Muscle of leg (tissue), 3 donors: ENCODE measurements at regions not wholly inside any gene's neighbourhood (a gene's known extent, or its start where the extent isn't known, plus 50 kb on each side); places are given as distances from the start of the nearest gene placed in this dataset.
"Not testable (repeated sequence)": the region's sequence is repeated elsewhere in the genome, so short reads cannot be mapped to it uniquely, and the experiment has no call there.

ENCODE experiments used
- DNase-seq: peaks from one replicate; pipeline ENCODE4 v3.0.0; 2013
- H3K27ac ChIP-seq: one replicate; pipeline ENCODE4 v1.5.1; 2013; ENCODE audit warnings: mild to moderate bottlenecking, low read length, control low read depth
- H3K27me3 ChIP-seq: one replicate; pipeline ENCODE4 v1.6.1; 2013; ENCODE audit warnings: low read length; ENCODE audit not compliant: control insufficient read depth, insufficient read depth
- H3K36me3 ChIP-seq: one replicate; pipeline ENCODE4 v1.6.1; 2013; ENCODE audit warnings: low read length; ENCODE audit not compliant: control insufficient read depth, insufficient read depth
- H3K4me1 ChIP-seq: one replicate; pipeline ENCODE4 v1.6.1; 2013; ENCODE audit warnings: low read length; ENCODE audit not compliant: control insufficient read depth, insufficient read depth
- H3K4me3 ChIP-seq: one replicate; pipeline ENCODE4 v1.5.1; 2013; ENCODE audit warnings: low read length, control low read depth
- H3K9me3 ChIP-seq: replicated peaks from 2 replicates; pipeline ENCODE4 v1.6.1; 2013; ENCODE audit warnings: low read depth, low read length; ENCODE audit not compliant: control insufficient read depth
- WGBS: methylation state at CpG from one replicate; pipeline ENCODE4 v1.1.5; 2013; ENCODE audit warnings: missing lambda C conversion rate; ENCODE audit not compliant: insufficient coverage; 5-methylcytosine and 5-hydroxymethylcytosine counted together

DNA sequence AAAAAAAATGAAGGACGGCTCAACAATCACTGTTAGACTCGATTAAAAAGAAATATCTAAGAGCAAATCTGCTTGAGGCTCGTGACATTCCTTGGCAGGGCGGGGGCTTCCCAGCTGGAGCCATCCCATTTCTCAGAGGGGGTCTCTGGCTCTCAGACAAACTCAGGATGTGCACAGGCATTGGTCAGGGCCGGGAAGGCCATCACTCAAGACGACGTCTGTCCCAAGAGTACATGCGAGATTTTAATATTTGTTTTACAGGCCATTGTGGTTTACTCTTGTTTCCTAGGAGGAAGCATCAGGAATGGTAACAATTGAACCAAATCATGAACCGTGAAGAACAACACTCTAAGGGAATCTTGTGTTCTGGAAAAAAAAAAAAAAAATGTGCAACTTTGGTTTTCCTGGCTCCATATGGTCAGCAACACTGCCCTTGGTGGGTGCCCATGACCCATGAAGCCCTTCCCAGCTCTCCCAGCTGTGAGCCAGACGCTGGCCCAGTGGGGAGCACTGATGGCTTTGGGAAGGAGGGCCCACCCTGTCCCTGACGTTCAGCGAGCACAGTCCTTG, 5454.6 kb upstream of the TPTE start:
- H3K27ac ChIP-seq, H3K27me3 ChIP-seq, H3K9me3 ChIP-seq, H3K4me1 ChIP-seq, H3K4me3 ChIP-seq, H3K36me3 ChIP-seq: not testable (repeated sequence)
- no CpG with 5 or more reads among the region's 12 CpGs for WGBS
- peak; percentile 43 for DNase-seq

DNA sequence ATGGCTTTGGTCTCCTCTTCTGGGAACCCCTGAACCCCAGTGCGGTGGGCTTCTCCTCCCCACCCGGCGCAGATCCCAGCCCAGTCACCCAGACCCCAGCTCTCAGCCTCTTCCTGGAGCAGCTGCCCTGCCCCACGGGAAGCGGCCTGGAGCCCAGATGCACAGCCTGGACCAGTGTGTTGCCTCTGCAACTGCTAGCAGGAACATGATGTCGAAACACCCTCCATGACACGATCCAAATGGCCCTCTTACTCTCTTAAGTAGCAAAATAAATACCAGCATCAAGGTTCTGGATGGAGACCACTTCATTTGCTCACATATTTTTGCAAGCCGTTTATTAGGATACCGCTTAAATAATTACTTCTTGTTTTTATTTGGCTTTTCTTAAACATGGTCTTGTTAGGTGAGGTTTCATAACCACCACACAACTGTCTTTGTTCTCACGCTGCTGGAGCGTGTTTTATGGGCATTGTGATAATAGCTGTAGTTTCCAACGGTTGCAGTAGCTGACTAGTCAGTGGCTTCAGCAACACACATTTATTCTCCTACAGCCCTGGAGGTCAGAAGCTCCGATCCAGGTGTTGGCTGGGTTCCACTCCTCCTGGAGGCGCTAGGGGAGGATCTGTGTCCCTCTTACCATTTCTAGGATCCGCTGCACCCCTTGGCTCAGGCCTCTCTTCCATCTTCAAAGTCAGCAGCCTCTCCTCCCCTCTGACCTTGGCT, 5453.9 kb upstream of the TPTE start:
- not testable (repeated sequence) for H3K4me3 ChIP-seq, H3K27me3 ChIP-seq, H3K4me1 ChIP-seq, H3K9me3 ChIP-seq, H3K36me3 ChIP-seq, H3K27ac ChIP-seq, DNase-seq
- no CpG with 5 or more reads among the region's 15 CpGs for WGBS

DNA sequence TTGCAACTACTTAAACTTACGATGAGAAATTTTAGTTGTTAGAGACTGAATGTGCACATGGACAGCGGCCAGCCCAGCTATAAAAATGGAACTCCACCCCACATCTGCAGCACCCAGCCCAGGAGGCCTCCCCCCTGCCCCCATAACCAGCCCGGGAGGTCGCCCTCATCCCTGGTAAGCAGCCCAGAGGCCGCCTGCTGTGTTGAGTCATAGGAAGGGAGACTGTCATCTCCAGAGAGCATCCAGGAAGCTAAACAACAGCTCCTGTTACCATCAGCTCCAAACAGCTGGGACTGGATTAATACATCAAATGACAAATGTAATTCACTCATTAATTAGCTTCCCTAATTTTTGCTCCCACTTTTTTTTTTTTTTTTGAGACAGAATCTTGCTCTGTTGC, 5452.7 kb upstream of the TPTE start:
- not testable (repeated sequence) for H3K27me3 ChIP-seq, H3K9me3 ChIP-seq, H3K27ac ChIP-seq, DNase-seq, H3K4me1 ChIP-seq, H3K4me3 ChIP-seq, H3K36me3 ChIP-seq
- no CpG with 5 or more reads among the region's 5 CpGs for WGBS

DNA sequence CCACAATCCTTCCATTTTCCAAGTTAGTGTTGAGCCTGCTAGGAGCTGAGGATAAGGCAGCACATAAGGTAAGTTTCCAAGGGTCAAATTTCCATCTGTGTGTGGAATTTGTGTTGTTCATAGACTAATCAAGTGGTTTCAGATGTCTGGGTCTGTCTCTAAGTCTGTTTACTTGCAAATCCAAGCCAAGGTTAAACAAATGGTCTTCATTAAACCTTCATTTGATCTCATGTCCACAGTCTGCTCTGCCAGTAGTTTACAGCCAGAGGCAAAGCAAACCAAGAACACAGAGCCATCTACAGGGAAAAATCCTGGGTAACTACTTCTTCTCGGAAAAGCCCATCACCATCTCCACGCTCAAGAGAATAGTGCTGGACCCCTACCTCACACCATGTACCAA, 5450.2 kb upstream of the TPTE start:
- H3K9me3 ChIP-seq, H3K4me3 ChIP-seq, H3K36me3 ChIP-seq, H3K27me3 ChIP-seq, H3K27ac ChIP-seq, H3K4me1 ChIP-seq, DNase-seq: not testable (repeated sequence)
- WGBS = no CpG with 5 or more reads among the region's 2 CpGs

DNA sequence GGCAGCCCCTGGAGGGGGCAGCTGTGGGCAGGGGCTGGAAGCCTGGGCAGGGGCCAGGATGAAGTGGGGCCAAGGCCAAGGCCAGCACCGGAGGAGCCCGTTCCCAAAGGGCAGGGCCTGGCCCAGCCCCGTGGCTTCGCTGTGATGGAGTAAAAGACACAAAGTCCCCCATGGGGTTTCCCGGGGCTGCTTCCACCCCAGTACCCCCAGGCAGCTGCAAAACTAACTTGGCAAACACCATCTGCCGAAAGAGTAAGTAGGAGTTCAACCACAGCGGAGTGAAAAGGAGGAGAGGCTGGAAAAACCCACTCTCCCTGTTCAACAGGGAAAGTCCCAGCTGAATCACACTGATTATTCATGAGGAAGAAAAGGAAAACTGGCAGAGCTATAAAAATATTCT, 5444.5 kb upstream of the TPTE start:
- not testable (repeated sequence) for H3K9me3 ChIP-seq, H3K27me3 ChIP-seq, H3K36me3 ChIP-seq, H3K4me3 ChIP-seq, H3K4me1 ChIP-seq, DNase-seq, H3K27ac ChIP-seq
- WGBS = no CpG with 5 or more reads among the region's 7 CpGs

DNA sequence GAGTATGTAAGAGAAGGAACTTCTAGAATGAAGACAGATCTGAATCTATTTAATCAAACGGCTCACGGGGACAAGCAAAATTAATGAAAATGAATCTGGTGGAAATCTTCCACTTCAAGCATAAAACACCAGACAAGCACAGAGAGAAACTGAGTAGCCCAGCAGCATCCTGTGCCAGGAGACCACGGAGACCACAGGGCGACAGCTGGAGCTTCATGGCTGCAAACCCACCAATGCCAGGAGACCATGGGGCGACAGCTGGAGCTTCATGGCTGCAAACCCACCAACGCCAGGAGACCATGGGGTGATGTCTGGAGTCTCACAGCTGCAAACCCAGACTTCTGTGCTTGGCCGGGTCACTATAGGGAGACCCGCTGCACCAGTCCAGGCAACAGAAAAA, 5442.0 kb upstream of the TPTE start:
- H3K4me1 ChIP-seq, H3K9me3 ChIP-seq, H3K27ac ChIP-seq, H3K27me3 ChIP-seq, DNase-seq, H3K4me3 ChIP-seq, H3K36me3 ChIP-seq: not testable (repeated sequence)
- WGBS = no CpG with 5 or more reads among the region's 8 CpGs

DNA sequence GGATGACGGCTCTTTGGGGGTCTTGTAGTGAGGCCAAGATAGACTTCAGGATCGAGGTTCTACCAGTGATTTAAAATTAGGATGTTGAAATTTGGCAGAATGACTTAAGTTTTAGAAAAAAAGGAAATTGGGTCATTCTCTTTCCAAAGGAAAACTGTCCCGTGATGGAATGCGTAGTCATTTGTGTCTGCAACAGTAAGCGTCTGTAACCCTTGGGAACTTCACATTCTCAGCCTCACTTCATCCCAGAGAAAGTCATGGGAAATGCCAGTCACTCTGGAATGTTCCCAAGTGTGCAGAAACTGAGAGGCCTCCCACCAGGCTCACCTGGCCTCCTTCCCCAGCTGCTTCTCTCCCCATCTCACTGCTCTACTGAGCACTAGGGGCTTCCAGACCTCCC, 5441.4 kb upstream of the TPTE start:
- not testable (repeated sequence) for H3K4me3 ChIP-seq, H3K27ac ChIP-seq, H3K27me3 ChIP-seq, H3K4me1 ChIP-seq, DNase-seq, H3K9me3 ChIP-seq, H3K36me3 ChIP-seq
- no CpG with 5 or more reads among the region's 5 CpGs for WGBS

DNA sequence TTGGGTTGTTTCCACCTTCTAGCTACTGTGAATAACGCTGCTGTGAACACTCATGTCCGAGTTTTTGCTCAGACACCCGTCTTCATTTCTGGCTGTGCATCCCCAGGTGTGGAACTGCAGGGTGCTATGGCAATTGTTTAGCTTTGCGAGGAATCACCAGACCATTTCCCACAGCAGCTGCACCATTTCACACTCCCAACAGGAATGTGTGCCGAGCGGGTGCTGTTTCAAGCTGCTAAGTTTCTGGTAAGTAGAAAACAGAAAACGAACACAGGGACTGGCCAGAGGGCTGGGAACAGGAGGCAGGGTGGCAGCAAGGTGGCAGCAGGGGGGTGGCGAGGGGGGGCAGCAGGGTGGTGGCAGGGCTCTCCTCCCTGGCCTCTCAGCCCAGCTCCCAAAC, 5437.1 kb upstream of the TPTE start:
- H3K9me3 ChIP-seq, H3K4me3 ChIP-seq, H3K27me3 ChIP-seq, DNase-seq, H3K36me3 ChIP-seq, H3K4me1 ChIP-seq, H3K27ac ChIP-seq: not testable (repeated sequence)
- no CpG with 5 or more reads among the region's 8 CpGs for WGBS

DNA sequence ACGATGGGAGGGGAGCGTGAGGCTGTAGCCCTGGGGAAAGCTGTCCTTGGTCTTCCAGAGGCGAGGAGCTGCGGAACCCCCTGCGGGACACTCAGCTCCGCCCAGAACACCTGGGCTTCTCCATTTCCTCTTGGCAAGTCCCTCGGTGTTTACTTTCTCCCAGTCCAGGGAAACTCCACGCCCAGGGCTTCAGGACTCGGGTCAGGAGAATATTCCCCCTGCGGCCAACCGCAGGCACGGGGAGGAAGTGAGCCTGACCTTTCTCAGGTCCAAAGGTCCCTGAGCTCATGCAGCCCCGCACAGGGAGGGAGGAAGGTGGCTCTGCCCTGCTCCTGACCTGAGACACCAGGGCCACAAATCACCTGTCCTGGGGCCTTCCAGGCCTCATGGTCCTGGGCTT, 5435.9 kb upstream of the TPTE start:
- not testable (repeated sequence) for H3K4me1 ChIP-seq, H3K4me3 ChIP-seq, H3K27me3 ChIP-seq, H3K36me3 ChIP-seq, DNase-seq, H3K9me3 ChIP-seq, H3K27ac ChIP-seq
- whole genome bisulfite sequencing = no CpG with 5 or more reads among the region's 13 CpGs

DNA sequence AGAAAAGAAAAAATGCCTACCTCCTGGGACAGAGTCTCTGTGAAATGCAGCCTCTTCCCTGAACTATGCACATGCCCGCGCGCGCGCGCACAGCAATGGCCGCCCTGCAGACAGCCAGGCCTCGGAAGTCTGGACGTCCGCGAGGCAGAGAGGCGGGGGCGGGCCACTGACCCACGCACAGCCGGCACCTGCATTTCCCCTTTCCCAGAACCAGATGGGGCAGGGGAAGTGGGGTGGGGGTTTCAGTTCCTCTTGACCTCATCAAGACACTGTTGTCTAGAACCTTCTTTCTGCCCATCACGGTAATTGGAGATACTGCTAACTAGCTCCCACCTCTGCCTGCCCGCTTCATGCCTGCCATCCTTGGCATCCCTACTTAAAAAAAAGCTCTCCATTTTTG, 5435.0 kb upstream of the TPTE start:
- not testable (repeated sequence) for DNase-seq, H3K27ac ChIP-seq
- WGBS = no CpG with 5 or more reads among the region's 17 CpGs

DNA sequence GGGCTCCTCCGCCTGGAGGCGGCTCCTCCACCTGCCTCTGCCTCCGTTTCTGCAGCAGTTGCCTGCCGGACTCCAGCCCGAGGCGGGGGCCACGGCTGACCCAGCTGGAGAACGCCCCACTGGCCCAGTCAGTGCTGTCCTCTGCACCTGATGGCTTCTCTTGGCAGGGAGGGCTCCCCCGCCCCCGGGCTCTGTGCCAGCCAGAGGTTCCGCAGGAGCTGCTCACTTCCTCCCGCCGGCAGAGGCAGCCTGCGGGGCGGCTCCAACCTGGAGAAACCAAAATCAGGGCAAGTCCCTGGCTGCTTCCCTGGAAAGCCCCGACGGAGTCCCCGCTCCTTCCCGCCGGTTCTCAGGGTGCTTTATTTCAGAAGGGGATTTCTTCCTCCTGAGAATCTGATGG, 5432.6 kb upstream of the TPTE start:
- H3K4me1 ChIP-seq, H3K27ac ChIP-seq, H3K4me3 ChIP-seq, DNase-seq, H3K27me3 ChIP-seq, H3K36me3 ChIP-seq, H3K9me3 ChIP-seq: not testable (repeated sequence)
- WGBS = no CpG with 5 or more reads among the region's 20 CpGs

More for the DNA sequence above, 5435.0 kb upstream of the TPTE start:
- H3K9me3 ChIP-seq, H3K27me3 ChIP-seq, H3K36me3 ChIP-seq, H3K4me1 ChIP-seq, H3K4me3 ChIP-seq: not testable (repeated sequence)
